ENCODE measurements at regions not wholly inside any gene's neighbourhood (a gene's known extent, or its start where the extent isn't known, plus 50 kb on each side); places are given as distances from the start of the nearest gene placed in this dataset.
A peak's percentile ranks its signal among the peaks of the same experiment; 100 is the strongest.
"Not testable (repeated sequence)": the region's sequence is repeated elsewhere in the genome, so short reads cannot be mapped to it uniquely, and the experiment has no call there.

DNA sequence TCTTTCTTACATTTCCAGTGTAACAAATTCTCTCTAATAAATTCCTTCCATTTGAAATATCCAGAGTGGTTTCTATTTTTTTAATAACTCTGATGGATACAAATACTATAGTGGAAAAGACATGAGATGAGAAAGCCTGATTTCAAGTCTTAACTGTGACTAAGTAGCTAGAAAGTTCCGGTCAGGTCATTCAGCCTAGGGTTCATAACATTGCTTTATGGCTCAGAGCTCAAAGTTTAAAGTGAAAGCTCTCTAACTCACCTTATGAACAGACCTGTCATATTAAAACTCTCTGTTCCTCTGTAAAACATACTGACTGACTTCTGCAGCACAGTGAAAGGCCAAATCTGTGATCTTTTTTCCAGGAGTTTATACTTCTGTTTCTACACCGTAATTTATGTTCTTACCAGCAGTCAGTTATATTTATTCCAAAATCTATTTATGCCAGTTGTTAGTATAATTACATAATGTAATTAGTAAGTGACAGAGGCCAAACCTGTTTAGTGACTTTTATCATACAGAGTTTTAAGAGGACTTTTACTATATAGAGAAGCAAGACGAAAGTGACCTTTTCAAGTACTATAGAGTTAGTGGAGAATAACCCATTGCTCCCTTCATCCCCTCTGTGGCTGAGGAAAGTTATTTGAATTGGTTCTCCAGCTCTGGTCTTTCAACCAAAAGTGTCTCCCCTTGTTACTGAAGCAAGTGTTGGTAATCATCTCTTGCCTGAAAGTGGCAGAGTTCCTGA lies 118.8 kb upstream of the PDE1A start:
- DNase-seq (ENCODE audit: missing footprints) (no peak), ATAC-seq (no peak)
- intact Hi-C loops (cut with DNase I), result no loop called here

DNA sequence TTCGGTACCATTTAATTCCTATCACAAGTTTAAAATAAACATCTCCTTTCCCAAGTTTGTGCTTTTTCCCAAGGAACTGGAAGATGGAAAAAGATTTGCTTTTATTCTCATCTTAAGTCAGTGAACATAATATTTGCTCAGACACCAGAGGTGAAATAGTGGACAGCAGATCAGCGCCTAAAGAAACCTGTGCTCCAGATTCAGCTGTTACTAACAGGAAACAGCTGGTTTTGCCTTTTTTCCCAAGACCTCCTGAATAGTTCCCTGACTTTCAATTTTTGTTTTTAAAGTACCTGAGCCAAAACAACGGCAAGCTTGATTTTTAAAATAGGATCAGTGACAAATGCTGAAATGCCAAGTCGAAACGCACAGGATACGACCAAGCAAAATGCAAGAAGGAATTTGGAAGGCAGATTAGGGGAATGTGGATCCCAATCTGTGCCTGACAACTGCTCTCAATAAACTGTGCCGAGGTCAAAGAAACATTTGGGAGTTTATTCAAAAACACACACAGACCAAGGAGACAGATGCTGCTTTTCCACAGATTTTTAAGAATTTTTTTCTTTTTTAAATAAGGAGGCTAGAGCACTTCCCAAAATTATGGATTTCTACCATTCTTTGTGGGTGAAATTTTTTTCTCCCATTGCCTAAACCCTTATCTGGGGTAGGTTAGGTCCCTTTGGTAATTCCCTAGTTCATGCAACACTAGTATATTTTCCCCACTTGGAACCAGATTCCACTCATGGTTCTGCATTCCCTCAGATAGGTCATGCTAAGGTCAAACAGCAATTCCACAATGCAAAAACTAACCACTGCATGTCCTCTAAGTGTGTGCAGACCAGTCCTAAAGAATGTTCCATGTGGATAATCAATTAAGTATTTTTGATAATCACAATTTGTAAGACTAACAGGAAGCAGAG lies 121.5 kb upstream of the PDE1A start:
- peak; percentile 79 for ATAC-seq
- DNase-seq (ENCODE audit: missing footprints), result no peak
- intact Hi-C loops (cut with DNase I), result no loop called here

GRCh38 chr2:182550234-182550633 lies 123.4 kb upstream of the PDE1A start:
- intact Hi-C loops (cut with DNase I), result no loop called here
- DNase-seq (ENCODE audit: missing footprints) (no peak), ATAC-seq (no peak)

DNA sequence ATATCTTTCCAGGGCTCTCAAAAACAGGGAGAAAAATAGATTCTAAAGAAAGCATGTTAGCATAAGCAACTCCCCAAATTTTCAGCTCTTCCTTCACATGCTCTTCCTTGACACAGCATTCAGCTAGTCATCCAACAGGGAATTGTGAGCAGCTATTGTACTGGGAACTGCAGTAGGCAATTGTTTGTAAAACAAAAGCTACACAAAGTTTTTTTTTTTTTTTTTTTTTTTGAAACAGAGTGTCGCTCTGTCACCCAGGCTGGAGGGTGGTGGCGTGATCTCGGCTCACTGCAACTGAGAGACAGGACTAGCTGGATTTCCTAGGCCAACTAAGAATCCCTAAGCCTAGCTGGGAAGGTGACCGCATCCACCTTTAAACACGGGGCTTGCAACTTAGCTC lies 125.4 kb upstream of the PDE1A start:
- intact Hi-C loops (cut with DNase I); DNase-seq (ENCODE audit: missing footprints); ATAC-seq: not testable (repeated sequence)

DNA sequence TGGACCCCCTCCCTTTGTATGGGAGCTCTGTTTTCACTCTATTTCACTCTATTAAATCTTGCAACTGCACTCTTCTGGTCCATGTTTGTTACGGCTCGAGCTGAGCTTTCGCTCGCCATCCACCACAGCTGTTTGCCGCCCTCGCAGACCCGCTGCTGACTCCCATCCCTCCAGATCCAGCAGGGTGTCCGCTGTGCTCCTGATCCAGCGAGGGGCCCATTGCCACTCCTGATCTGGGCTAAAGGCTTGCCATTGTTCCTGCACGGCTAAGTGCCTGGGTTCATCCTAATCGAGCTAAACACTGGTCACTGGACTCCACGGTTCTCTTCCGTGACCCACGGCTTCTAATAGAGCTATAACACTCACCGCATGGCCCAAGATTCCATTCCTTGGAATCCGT lies 125.9 kb upstream of the PDE1A start:
- not testable (repeated sequence) for DNase-seq (ENCODE audit: missing footprints); ATAC-seq

GRCh38 chr2:182553483-182553882 lies 126.6 kb upstream of the PDE1A start:
- no peak for ATAC-seq
- intact Hi-C loops (cut with DNase I), result no loop called here

More for the DNA sequence above, 125.9 kb upstream of the PDE1A start:
- intact Hi-C loops (cut with DNase I), result not testable (repeated sequence)

DNA sequence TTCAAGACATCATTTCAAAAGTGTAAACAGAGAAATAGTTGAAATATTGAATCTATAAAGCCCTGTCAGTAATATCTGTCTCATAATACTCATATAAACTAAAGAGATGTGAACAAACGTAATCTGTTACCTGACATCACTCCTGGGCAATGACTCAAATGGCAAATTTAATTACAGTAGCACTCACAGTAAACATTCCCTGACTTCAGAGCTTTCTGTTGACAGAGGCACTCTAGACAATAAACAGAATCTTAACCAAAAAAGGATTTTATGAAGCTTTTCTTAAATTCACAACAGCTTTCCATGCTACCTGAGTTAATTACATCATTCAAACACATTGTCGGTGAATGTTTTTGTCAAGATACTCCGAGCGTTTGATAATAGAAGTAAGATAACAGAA lies 128.1 kb upstream of the PDE1A start:
- ATAC-seq, result no peak

More at GRCh38 chr2:182553483-182553882, 126.6 kb upstream of the PDE1A start:
- no peak for DNase-seq (ENCODE audit: missing footprints)

GRCh38 chr2:182558564-182558963 lies 131.7 kb upstream of the PDE1A start:
- ATAC-seq (no peak), DNase-seq (ENCODE audit: missing footprints) (no peak)
- intact Hi-C loops (cut with DNase I), result no loop called here

More for the DNA sequence above, 128.1 kb upstream of the PDE1A start:
- intact Hi-C loops (cut with DNase I), result no loop called here
- DNase-seq (ENCODE audit: missing footprints), result no peak

GRCh38 chr2:182559623-182560022 lies 132.8 kb upstream of the PDE1A start:
- intact Hi-C loops (cut with DNase I), result no loop called here
- no peak for ATAC-seq
- DNase-seq (ENCODE audit: missing footprints), result no peak

DNA sequence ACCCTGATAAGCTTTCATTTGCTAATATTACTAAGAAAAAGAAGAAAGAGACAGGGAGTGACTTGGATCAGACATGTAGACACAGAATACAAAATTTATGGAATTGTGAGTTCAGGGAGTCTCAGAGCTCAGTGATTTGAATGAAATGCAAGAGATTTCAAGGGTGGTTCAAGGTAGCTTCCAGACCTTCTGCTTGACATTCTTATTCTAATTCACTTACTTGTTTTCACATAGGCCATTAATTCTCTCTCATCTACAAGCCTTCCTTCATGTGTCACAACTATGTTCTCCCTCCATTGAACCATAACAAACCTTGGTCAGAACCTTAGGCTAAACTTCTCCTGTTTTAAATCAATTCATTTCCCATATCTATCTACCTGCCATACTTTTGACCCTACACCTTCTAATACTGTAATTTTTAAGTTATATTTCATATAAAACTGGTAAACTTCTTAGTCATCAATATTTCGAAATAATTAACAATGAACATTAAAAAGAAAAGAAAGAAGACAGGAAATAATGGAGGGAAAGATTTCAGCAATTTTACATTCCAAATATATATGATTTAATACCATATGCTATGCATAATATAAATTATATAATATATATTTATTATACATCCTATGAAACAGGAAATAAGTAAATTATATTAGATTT lies 139.2 kb upstream of the PDE1A start:
- ATAC-seq (no peak), DNase-seq (ENCODE audit: missing footprints) (no peak)
- intact Hi-C loops (cut with DNase I), result no loop called here

DNA sequence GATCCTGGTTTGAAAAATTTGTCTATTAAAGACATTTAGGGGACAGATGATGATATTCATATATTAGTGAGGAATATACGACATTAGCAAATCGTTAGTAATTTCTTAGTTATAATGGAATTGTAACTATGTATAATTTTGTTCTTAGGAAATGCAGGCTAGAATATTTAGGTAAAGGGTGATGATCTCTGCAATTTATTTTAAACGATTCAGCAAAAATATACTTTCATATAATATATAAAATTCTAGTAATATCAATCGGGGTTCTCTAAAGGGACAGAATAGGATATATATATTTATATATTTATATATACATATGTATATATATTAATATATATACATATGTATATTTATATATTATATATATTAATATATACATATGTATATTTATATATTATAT lies 142.5 kb upstream of the DNAJC10 start:
- no peak for DNase-seq (ENCODE audit: missing footprints)
- ATAC-seq, result no peak
- intact Hi-C loops (cut with DNase I), result no loop called here

GRCh38 chr2:182577816-182578215 lies 138.2 kb upstream of the DNAJC10 start:
- intact Hi-C loops (cut with DNase I), result no loop called here
- ATAC-seq (no peak), DNase-seq (ENCODE audit: missing footprints) (no peak)

GRCh38 chr2:182581196-182581935 lies 134.7 kb upstream of the DNAJC10 start:
- intact Hi-C loops (cut with DNase I), result no loop called here
- ATAC-seq (no peak), DNase-seq (ENCODE audit: missing footprints) (no peak)

GRCh38 chr2:182584462-182584861 lies 131.6 kb upstream of the DNAJC10 start:
- peak; percentile 96 for ATAC-seq
- DNase-seq (ENCODE audit: missing footprints), result peak; percentile 68
- intact Hi-C loops (cut with DNase I), result loop anchor here (2.0 kb wide), 1 partner anchor 120 kb away; no protein-coding TSS in a partner anchor

DNA sequence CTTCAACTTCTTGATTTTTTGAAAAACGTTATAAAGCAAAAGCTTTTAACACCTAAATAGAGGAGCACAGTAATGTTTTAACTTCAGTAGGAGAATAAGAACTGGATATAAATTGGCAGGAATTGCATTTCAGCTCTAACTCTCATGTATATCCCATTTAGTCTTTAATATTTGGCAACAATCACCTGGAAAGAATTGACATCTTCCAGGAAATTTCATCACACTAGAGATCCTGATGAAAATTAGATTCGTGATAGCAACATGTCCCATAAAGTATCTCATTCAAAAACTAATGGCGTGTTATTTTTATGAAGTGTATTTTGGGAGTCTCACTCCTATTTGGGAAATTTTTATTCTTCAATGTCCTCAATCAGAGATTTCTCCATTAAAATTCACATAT lies 131.1 kb upstream of the DNAJC10 start:
- ATAC-seq (no peak), DNase-seq (ENCODE audit: missing footprints) (no peak)
- intact Hi-C loops (cut with DNase I), result loop anchor here (2.0 kb wide), 1 partner anchor 120 kb away; no protein-coding TSS in a partner anchor

- intact Hi-C loops (cut with DNase I), result loop anchor here (2.0 kb wide), 1 partner anchor 121 kb away; no protein-coding TSS in a partner anchor
- ATAC-seq, result no peak
Observed at GRCh38 chr2:182585430-182585829, 130.6 kb upstream of the DNAJC10 start.

GRCh38 chr2:182586426-182586825 lies 129.6 kb upstream of the DNAJC10 start:
- DNase-seq (ENCODE audit: missing footprints) (no peak), ATAC-seq (no peak)
- intact Hi-C loops (cut with DNase I), result no loop called here

More at GRCh38 chr2:182585430-182585829, 130.6 kb upstream of the DNAJC10 start:
- DNase-seq (ENCODE audit: missing footprints), result no peak

DNA sequence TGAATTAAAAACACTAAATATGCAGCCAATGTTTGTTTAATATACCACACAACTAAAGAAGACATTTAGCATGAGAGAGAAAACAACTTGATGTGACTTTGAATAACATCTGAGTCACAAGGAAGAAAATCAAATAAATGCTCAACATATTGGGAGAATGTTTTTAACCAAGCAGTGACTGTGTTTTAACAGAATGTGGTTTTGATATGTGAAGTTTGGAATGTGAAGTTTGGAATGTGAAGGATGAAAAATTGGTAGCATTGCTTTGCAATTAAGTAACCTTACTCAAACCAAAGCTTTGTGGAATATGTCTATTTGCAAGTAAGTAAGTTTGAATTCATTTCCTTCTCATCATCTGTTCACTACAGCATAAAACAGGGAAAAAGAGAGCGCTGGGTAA lies 128.2 kb upstream of the DNAJC10 start:
- DNase-seq (ENCODE audit: missing footprints) (no peak), ATAC-seq (no peak)
- intact Hi-C loops (cut with DNase I), result no loop called here

All from Right ventricle myocardium inferior (tissue), 1 donor.